WI38 (cell line): ENCODE measurements at regions not wholly inside any gene's neighbourhood (a gene's known extent, or its start where the extent isn't known, plus 50 kb on each side); places are given as distances from the start of the nearest gene placed in this dataset.

Experiments used
- H3K4me3 ChIP-seq: 2 replicates; pipeline ENCODE4 v1.5.1; 2011; ENCODE audit warnings: low read depth, mild to moderate bottlenecking, control low read depth, low read length
- CTCF ChIP-seq: IDR thresholded peaks from 2 replicates; pipeline ENCODE4 v1.5.1; 2012; ENCODE audit warnings: low read depth, mild to moderate bottlenecking, control low read depth, low read length

- TF ChIP-seq CTCF: no peak
- H3K4me3 ChIP-seq: no peak overlapping the region
Measured at GRCh38 chrX:20372533-20372932, 105.8 kb upstream of the RPS6KA3 start.

GRCh38 chrX:20369468-20369867, 102.8 kb upstream of the RPS6KA3 start:
- no peak overlapping the region for H3K4me3 ChIP-seq
- no peak for TF ChIP-seq CTCF

DNA sequence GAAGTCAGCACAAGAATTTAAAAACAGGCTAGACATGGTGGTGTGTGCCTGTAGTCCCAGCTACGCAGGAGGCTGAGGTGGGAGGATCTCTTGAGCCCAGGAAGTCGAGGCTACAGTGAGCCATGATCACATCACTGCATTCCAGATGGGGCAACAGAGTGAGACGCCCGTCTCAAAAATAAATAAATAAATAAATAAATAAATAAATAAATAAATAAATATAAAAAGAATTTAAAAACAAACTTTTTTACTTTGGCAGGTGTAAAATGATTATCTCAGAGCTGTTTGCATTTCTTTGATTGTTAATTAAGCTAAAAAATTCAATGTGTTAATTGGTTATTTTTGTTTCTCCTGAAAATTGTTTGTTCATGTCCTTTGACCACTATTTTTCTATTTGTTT, 97.5 kb upstream of the RPS6KA3 start:
- no peak overlapping the region for H3K4me3 ChIP-seq
- no peak for TF ChIP-seq CTCF

GRCh38 chrX:20363275-20363674, 96.6 kb upstream of the RPS6KA3 start:
- H3K4me3 ChIP-seq: no peak overlapping the region
- no peak for TF ChIP-seq CTCF

- no peak for TF ChIP-seq CTCF
- H3K4me3 ChIP-seq: no peak overlapping the region
Measured at GRCh38 chrX:20362268-20363267, 95.9 kb upstream of the RPS6KA3 start.

DNA sequence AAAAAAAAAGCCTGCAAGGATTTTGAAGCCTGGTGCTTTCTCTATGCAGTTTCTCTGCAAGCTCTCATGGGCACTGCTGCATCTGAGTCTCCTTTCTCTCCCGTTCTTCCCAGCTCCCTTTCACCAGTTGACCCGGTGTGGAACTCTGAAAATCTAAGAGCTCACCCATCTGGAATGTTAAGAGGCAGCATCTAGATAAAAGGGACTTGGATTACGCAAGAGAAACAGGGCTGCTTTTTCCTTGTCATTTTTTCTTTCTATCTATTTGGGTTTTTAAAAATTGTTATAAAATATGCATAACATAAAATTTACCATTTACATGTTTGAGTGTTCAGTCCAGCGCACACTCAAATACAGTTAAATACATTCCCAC, 95.2 kb upstream of the RPS6KA3 start:
- no peak for TF ChIP-seq CTCF
- no peak overlapping the region for H3K4me3 ChIP-seq

GRCh38 chrX:20361081-20361889, 94.6 kb upstream of the RPS6KA3 start:
- TF ChIP-seq CTCF: no peak
- no peak overlapping the region for H3K4me3 ChIP-seq
